Stimulated activated naive CD8-positive, alpha-beta T cell treated with anti-CD3 and anti-CD28 coated beads, Interleukin-15, amount 100 ng/mL, for 72 hours (primary cell): ENCODE measurements at regions not wholly inside any gene's neighbourhood (a gene's known extent, or its start where the extent isn't known, plus 50 kb on each side); places are given as distances from the start of the nearest gene placed in this dataset.

Experiments
- ATAC-seq: fragments of 150-1000 bp; cut with Tn5 transposase; 2 replicates; pipeline ENCODE4 v1.10.0; 2021; ENCODE audit warnings: mild to moderate bottlenecking, moderate library complexity
- DNase-seq, 2 donors: peaks; one replicate each; pipeline ENCODE4 v3.0.0; 2021 to 2022
- H3K27ac Mint-ChIP-seq, 2 donors: one replicate each; pipeline ENCODE4 v1.8.0; 2022; ENCODE audit warnings: mild to moderate bottlenecking in 2 of 2, mixed read lengths in 2 of 2, moderate library complexity in 2 of 2
- H3K27me3 Mint-ChIP-seq: one replicate; pipeline ENCODE4 v1.8.0; 2022; ENCODE audit warnings: mixed read lengths
- H3K4me1 Mint-ChIP-seq: one replicate; pipeline ENCODE4 v1.8.0; 2022; ENCODE audit warnings: mild to moderate bottlenecking, mixed read lengths
- H3K4me3 Mint-ChIP-seq, 2 donors: one replicate each; pipeline ENCODE4 v1.8.0; 2022; ENCODE audit warnings: mild to moderate bottlenecking in 2 of 2, mixed read lengths in 2 of 2, moderate library complexity in 1 of 2
- H3K9me3 Mint-ChIP-seq, 2 donors: one replicate each; pipeline ENCODE4 v1.8.0; 2022; ENCODE audit warnings: mixed read lengths in 2 of 2

- H3K27me3 Mint-ChIP-seq: no peaks in the 10 kb centered on the region
- no peaks in the 10 kb centered on the region for H3K4me1 Mint-ChIP-seq
- no peak overlapping the region for H3K4me3 Mint-ChIP-seq
- DNase-seq: no peak
- H3K27ac Mint-ChIP-seq: no peak overlapping the region
- no peak for ATAC-seq
- no peaks in the 10 kb centered on the region for H3K9me3 Mint-ChIP-seq
Observed at GRCh38 chr2:16327326-16327725, 338.3 kb downstream of the CYRIA start.

DNA sequence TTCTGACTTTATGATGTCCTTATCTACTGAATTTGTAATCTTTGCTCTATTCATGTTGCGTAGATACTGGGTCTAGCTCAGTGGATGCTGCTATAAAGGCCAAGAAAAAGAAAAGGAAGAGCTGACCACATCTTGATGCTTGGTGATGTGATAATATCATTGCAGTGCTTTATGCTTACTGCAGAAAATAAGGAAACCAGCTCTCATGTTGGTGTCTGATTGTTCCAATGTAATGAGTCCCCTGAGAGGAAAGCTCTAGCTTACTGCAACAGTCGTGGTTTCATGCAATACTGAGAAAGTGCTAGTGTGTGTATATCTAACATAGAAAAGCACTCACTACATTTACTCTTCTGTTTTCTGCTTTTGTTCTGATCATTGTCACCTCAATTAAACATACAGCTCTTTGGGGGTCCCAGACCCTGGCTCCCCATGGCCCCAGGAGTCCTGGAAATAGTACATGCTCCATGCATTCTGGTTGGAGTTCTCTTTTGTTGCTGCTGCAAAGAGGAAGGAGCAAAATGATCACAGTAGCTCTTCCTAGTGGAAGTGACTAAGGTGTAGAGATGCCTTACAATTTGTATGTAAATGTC lies 338.8 kb downstream of the CYRIA start:
- ATAC-seq (no peak), DNase-seq (no peak)
- H3K4me3 Mint-ChIP-seq: no peak overlapping the region
- no peaks in the 10 kb centered on the region for H3K4me1 Mint-ChIP-seq
- H3K27ac Mint-ChIP-seq: no peak overlapping the region
- no peaks in the 10 kb centered on the region for H3K9me3 Mint-ChIP-seq
- H3K27me3 Mint-ChIP-seq: no peaks in the 10 kb centered on the region

DNA sequence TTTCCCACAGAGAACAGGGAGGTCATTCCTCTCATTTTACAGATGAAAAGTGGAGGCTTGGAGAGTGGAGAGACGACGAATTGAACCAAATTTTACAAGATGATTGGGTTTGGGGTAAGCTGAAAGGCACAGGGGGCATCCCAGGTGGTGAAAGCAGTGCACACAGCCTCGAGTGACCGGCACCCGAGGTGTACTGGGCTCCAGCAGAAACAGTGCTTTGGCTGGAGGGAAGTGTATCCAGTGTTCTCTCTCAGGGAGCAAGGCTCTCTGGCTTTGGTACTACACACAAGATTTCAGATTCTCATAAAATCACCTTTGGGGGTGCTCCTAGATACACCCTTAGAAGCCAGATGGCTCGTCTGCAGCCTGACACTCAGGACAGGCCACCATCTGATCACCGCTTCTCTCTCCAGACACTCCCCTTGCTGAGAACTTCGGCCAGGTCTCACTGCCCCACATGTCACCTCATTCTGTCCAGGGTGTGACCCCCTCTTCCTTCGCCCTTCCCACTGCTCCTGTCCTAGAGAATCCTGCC lies 339.6 kb downstream of the CYRIA start:
- Mint-ChIP-seq H3K27ac (no peak overlapping the region), H3K9me3 (no peaks in the 10 kb centered on the region), H3K4me3 (no peak overlapping the region), H3K27me3 (no peaks in the 10 kb centered on the region), H3K4me1 (no peaks in the 10 kb centered on the region)
- no peak for DNase-seq
- no peak for ATAC-seq

DNA sequence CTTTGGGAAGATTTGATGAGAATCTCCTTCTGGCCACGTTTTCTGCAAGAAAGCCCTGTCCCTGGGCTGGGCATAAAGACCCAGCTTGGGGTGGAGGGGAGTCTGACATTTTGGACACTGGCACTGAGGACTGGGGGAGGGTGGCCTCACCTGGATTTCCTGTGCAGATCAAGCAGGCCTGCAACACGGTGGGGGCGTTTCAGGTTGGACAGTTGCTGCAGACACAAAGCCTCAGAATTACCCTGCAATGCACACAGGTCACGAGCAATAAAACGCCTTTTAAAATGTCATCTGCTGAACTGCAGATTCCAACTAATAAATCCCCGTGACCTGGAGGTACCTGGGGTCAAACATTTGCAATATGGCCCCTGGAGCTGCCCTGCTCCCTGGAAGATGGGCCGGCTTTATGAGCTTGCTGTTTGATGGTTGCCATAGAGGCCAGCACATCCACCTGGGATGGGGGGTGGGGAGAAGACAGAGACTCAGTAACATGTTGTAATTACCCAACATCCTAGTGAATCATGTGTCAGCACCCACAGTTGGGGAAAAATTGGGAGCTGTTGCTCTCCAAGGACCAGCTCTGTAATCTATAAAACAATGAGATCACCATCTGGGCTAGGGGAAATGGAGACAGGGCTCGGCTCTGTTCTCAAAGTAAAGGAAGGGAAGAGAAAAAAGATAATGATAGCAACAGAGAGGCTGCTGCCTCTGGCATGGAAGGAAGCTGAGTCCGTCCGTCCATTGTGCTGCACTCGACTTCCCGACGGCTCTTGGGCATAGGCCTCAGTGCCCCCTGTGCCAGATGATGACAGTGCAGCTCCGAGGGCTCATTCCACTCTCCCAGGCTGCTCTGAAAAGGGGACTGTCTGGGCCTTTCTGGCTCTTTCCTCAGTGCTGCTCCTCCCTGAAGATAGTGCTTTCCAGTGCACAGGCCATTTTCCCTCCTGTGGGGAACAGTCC lies 340.3 kb downstream of the CYRIA start:
- peak overlapping the region in 1 of 2 donors; percentile 69 for H3K27ac Mint-ChIP-seq
- H3K27me3 Mint-ChIP-seq: no peaks in the 10 kb centered on the region
- H3K4me1 Mint-ChIP-seq: no peaks in the 10 kb centered on the region
- no peak overlapping the region for H3K4me3 Mint-ChIP-seq
- no peaks in the 10 kb centered on the region for H3K9me3 Mint-ChIP-seq
- ATAC-seq: no peak
- no peak for DNase-seq

DNA sequence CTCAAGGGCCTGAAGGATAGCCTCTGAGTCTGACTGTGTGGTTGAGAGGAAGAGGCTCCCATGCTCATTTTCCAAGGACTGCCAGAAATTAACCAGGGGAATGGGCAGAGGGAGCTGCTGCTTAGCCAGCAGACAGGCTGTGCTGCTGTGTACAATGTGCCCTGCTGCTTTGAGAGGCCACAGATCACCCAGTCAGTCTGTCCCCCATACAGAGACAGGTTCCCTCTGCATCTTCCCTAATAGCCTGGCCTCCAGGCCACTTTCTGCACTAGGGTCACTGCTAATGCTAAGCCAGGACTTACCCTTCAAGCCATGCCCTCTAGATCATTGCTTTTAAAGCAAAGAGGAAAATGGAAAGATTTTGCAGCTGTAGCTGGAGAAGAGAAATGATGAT lies 341.1 kb downstream of the CYRIA start:
- no peak for DNase-seq
- H3K4me1 Mint-ChIP-seq: no peaks in the 10 kb centered on the region
- no peak overlapping the region for H3K4me3 Mint-ChIP-seq
- no peaks in the 10 kb centered on the region for H3K9me3 Mint-ChIP-seq
- no peak overlapping the region for H3K27ac Mint-ChIP-seq
- H3K27me3 Mint-ChIP-seq: no peaks in the 10 kb centered on the region
- no peak for ATAC-seq

DNA sequence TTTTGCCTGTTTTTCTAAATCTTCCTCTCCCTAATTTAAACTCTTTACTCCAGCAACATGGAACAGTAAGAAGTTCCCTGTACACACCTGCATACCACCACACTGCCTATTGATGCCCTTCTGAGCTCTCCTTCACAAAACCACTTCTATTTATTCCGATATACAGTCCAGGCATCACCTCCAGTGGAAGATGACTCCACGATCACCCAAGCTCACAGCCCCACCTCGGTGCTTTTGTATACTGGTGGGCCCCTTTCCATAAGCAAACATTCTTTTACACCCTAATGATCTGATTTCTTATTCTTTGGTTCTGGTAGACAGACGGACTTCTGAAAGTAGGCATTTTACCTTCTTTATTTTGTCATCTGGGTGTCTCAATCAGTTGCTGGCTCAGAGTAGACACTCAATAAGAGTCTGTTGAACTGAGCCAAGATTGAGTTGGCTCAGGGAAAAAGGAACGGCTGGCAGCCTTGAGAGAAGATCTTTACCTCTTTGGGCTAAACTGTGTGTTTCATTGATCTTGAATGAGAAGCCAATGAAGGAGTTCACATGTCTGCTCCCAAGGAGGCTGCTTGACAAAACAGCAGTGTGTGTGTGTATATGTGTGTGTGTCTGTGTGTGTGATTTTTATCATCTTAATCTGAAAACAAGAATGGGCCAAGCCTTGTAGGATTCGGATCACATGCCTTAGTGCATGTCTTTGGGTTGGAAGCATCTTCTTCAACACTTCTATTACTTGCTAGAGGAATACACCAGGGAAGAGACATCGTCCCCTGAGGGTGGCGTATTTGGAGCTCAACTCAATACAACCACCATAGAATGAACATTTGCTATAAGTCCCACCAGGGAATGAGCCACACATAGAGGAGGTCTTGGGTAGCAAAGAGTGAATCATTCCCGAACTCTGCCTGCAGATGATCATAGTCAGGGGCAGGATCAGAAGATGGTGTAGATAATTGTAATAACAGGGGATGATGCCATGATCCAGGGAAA lies 341.8 kb downstream of the CYRIA start:
- H3K27me3 Mint-ChIP-seq: no peaks in the 10 kb centered on the region
- ATAC-seq: no peak
- H3K9me3 Mint-ChIP-seq: no peaks in the 10 kb centered on the region
- no peak overlapping the region for H3K4me3 Mint-ChIP-seq
- no peak for DNase-seq
- no peak overlapping the region for H3K27ac Mint-ChIP-seq
- no peaks in the 10 kb centered on the region for H3K4me1 Mint-ChIP-seq

GRCh38 chr2:16323126-16323520 lies 342.5 kb downstream of the CYRIA start:
- Mint-ChIP-seq H3K4me1 (no peaks in the 10 kb centered on the region), H3K9me3 (no peaks in the 10 kb centered on the region), H3K27ac (no peak overlapping the region), H3K4me3 (no peak overlapping the region), H3K27me3 (no peaks in the 10 kb centered on the region)
- DNase-seq (no peak), ATAC-seq (no peak)

GRCh38 chr2:16322308-16323125 lies 343.1 kb downstream of the CYRIA start:
- H3K4me1 Mint-ChIP-seq: no peaks in the 10 kb centered on the region
- ATAC-seq: no peak
- no peak overlapping the region for H3K4me3 Mint-ChIP-seq
- DNase-seq: no peak
- no peaks in the 10 kb centered on the region for H3K27me3 Mint-ChIP-seq
- no peaks in the 10 kb centered on the region for H3K9me3 Mint-ChIP-seq
- peak overlapping the region in 1 of 2 donors; percentile 8 for H3K27ac Mint-ChIP-seq

DNA sequence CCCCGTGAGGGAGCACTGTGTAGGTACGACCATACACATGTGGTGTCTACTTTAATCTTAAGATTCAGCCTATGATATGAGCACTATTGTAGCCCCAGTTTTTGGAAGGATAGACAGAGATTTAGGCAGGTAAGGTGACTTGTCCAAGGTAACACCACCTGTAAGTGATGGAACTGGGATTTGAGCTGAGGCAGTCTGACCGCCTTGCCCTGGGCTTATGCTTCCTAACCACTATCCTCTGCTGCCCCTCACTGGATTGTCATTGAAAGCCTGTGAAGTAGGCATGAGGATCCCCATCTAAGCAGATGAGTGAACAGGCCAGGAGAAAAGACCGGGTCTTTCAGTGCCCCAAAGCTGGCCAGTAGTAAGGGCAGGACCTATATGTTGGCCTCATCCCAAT lies 343.8 kb downstream of the CYRIA start:
- H3K27ac Mint-ChIP-seq: peak overlapping the region in 1 of 2 donors; percentile 6
- ATAC-seq (no peak), DNase-seq (no peak)
- no peaks in the 10 kb centered on the region for H3K27me3 Mint-ChIP-seq
- H3K9me3 Mint-ChIP-seq: no peaks in the 10 kb centered on the region
- H3K4me1 Mint-ChIP-seq: no peaks in the 10 kb centered on the region
- H3K4me3 Mint-ChIP-seq: no peak overlapping the region

- Mint-ChIP-seq H3K9me3 (no peaks in the 10 kb centered on the region), H3K27me3 (no peaks in the 10 kb centered on the region), H3K27ac (no peak overlapping the region), H3K4me3 (no peak overlapping the region), H3K4me1 (no peaks in the 10 kb centered on the region)
- ATAC-seq (no peak), DNase-seq (no peak)
Observed at GRCh38 chr2:16321256-16321655, 344.4 kb downstream of the CYRIA start.

GRCh38 chr2:16320716-16321115 lies 344.9 kb downstream of the CYRIA start:
- H3K4me3 Mint-ChIP-seq: no peak overlapping the region
- no peak overlapping the region for H3K27ac Mint-ChIP-seq
- DNase-seq (no peak), ATAC-seq (no peak)
- H3K27me3 Mint-ChIP-seq: no peaks in the 10 kb centered on the region
- no peaks in the 10 kb centered on the region for H3K9me3 Mint-ChIP-seq
- H3K4me1 Mint-ChIP-seq: no peaks in the 10 kb centered on the region

- H3K27ac Mint-ChIP-seq: no peak overlapping the region
- H3K27me3 Mint-ChIP-seq: no peaks in the 10 kb centered on the region
- DNase-seq (no peak), ATAC-seq (no peak)
- H3K4me1 Mint-ChIP-seq: no peaks in the 10 kb centered on the region
- H3K9me3 Mint-ChIP-seq: no peaks in the 10 kb centered on the region
- H3K4me3 Mint-ChIP-seq: no peak overlapping the region
Observed at GRCh38 chr2:16319551-16320121, 346.0 kb downstream of the CYRIA start.

DNA sequence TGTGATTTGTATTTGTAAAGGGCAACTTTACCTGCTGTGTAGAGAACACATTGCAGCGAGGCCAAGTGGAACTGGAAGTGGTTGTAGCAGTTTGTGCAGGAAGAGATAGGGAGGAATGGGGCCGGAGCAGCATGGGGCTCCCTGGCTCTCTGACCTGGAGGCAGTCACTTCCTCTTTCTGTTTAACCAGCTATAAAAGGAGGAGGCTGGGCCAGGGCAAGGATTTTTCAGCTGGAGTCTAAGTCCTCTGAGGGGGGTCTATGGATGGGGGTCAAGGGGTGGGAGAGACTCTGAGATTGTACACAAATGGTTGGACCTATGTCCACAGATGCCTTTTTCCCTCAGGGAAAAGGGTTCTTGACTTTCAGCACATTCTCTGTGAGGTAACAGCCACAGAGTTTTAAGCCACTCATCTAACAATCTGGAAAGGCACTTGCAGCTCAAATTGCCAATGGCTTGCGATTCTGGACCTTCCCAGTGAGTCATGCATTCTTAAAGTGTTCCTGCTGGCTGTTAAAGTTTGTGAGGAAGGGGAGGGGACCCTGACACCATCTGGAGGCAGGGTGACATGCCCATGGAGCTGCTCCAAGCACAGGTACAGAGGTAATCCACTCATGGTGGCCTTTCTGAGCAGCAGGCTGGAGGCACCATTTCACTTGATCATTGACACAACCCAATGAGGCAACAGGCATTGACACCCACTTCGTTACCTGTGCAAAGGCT lies 347.0 kb downstream of the CYRIA start:
- no peak for ATAC-seq

DNA sequence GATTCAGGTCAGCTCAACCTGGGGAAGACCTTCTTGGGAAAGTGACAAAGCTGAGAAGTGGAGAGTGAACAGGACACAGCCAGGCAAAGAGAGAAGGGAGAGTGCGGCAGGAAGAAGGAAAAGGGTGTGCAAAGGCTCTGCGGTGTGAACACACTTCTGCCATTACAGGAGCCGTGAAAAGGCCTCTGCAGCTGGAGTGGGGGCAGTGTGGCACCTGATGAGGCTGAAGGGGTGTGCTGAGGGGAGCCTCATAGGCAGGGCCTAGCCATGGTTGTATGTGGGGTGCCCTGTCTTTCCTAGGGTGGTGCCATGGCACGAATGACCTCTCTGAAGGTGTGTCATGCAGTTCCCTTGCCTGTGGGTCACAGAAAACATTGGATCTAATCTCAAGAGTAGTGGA lies 347.6 kb downstream of the CYRIA start:
- Mint-ChIP-seq H3K4me3 (no peak overlapping the region), H3K27ac (no peak overlapping the region), H3K9me3 (no peaks in the 10 kb centered on the region), H3K4me1 (no peaks in the 10 kb centered on the region), H3K27me3 (no peaks in the 10 kb centered on the region)
- DNase-seq: no peak
- ATAC-seq: no peak

More for the DNA sequence above, 347.0 kb downstream of the CYRIA start:
- Mint-ChIP-seq H3K27me3 (no peaks in the 10 kb centered on the region), H3K27ac (no peak overlapping the region), H3K4me1 (no peaks in the 10 kb centered on the region), H3K4me3 (no peak overlapping the region), H3K9me3 (no peaks in the 10 kb centered on the region)
- no peak for DNase-seq
